ENCODE measurements at regions not wholly inside any gene's neighbourhood (a gene's known extent, or its start where the extent isn't known, plus 50 kb on each side); places are given as distances from the start of the nearest gene placed in this dataset.

DNA sequence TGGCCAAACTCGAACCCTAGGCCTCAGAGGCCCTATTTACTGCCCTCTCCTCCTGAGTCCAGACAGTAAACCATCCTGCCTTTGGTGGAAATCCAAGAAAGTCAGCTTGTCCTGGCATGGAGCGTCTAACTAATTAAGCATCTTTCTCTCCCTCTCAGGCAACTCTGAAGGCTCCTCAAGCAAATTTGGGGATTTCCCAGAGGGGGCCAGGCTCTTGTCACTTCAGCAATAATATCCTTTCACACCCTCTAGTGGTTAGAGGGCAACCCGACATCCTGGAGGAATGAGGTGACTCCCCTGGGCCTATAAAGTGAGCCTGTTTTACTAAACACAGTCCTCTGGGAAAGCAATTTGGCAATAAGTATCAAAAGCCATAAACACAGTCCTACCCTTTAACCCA, 60.4 kb downstream of the NOG start:
- TF ChIP-seq, protein P1, sequence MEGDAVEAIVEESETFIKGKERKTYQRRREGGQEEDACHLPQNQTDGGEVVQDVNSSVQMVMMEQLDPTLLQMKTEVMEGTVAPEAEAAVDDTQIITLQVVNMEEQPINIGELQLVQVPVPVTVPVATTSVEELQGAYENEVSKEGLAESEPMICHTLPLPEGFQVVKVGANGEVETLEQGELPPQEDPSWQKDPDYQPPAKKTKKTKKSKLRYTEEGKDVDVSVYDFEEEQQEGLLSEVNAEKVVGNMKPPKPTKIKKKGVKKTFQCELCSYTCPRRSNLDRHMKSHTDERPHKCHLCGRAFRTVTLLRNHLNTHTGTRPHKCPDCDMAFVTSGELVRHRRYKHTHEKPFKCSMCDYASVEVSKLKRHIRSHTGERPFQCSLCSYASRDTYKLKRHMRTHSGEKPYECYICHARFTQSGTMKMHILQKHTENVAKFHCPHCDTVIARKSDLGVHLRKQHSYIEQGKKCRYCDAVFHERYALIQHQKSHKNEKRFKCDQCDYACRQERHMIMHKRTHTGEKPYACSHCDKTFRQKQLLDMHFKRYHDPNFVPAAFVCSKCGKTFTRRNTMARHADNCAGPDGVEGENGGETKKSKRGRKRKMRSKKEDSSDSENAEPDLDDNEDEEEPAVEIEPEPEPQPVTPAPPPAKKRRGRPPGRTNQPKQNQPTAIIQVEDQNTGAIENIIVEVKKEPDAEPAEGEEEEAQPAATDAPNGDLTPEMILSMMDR (IDR thresholded peaks at IDR 0.05; ENCODE audit: control extremely low read depth in 1 of 3, insufficient read depth in 1 of 3, low read depth in 1 of 3, low read length in 3 of 3), result peak; percentile 33 to 68 (median 65)
- TF ChIP-seq EZH2 (IDR thresholded peaks at IDR 0.05; ENCODE audit: low read depth, low read length, severe bottlenecking) (no peak), BCL11A (IDR thresholded peaks at IDR 0.05; ENCODE audit: low read depth in 2 of 2, low read length in 2 of 2) (no peak), POLR2A (IDR thresholded peaks at IDR 0.05; ENCODE audit: control extremely low read depth in 1 of 2, low read depth in 2 of 2, low read length in 2 of 2) (no peak), NRF1 (IDR thresholded peaks at IDR 0.05; ENCODE audit: low read depth, low read length) (no peak), JUN (IDR thresholded peaks at IDR 0.05; ENCODE audit: low read depth, low read length) (no peak), HDAC2 (IDR thresholded peaks at IDR 0.05; ENCODE audit: borderline replicate concordance in 1 of 2, low read depth in 2 of 2, low read length in 2 of 2) (no peak), SIRT6 (IDR thresholded peaks at IDR 0.05; ENCODE audit: low read length) (no peak), POLR2AphosphoS5 (IDR thresholded peaks at IDR 0.05; ENCODE audit: low read depth, low read length) (no peak)
